SK-N-SH treated with all-trans-retinoic acid at 6 μM for 48 hours (cell line): ENCODE measurements at regions not wholly inside any gene's neighbourhood (a gene's known extent, or its start where the extent isn't known, plus 50 kb on each side); places are given as distances from the start of the nearest gene placed in this dataset.
"Not testable (repeated sequence)": the region's sequence is repeated elsewhere in the genome, so short reads cannot be mapped to it uniquely, and the experiment has no call there.

Experiments
- ATAC-seq: fragments of 200-7000 bp; cut with Tn5 transposase; 3 replicates; pipeline ENCODE4 v1.9.1; 2020; ENCODE audit warnings: mild to moderate bottlenecking, moderate library complexity
- ARNTL ChIP-seq: fragments of 450-650 bp; formaldehyde crosslinking; IDR thresholded peaks from 2 replicates; pipeline ENCODE4 v1.5.0; 2020; ENCODE audit warnings: low read depth, mild to moderate bottlenecking, moderate library complexity, borderline replicate concordance
- BACH2 ChIP-seq: fragments of 250-450 bp; sonication (Bioruptor Pico); IDR thresholded peaks from 2 replicates; pipeline ENCODE4 v1.9.0; 2021; ENCODE audit warnings: mild to moderate bottlenecking, borderline replicate concordance
- CSDC2 ChIP-seq: fragments of 250-450 bp; sonication (Bioruptor Pico); IDR thresholded peaks from 2 replicates; pipeline ENCODE4 v1.5.0; 2020; ENCODE audit warnings: mild to moderate bottlenecking, moderate library complexity
- ESRRG ChIP-seq: fragments of 250-450 bp; sonication (Bioruptor Pico); IDR thresholded peaks from 2 replicates; pipeline ENCODE4 v1.6.1; 2021; ENCODE audit warnings: mild to moderate bottlenecking
- GLIS3 ChIP-seq: fragments of 250-450 bp; sonication (Bioruptor Pico); IDR thresholded peaks from 2 replicates; pipeline ENCODE4 v1.5.0; 2020; ENCODE audit warnings: mild to moderate bottlenecking, moderate library complexity
- ISL1 ChIP-seq: fragments of 250-450 bp; sonication (Bioruptor Pico); IDR thresholded peaks from 2 replicates; pipeline ENCODE4 v2.1.2; 2022; ENCODE audit warnings: mild to moderate bottlenecking, moderate library complexity
- PPARA ChIP-seq: fragments of 250-450 bp; sonication (Bioruptor Pico); IDR thresholded peaks from 2 replicates; pipeline ENCODE4 v1.5.0; 2020; ENCODE audit warnings: mild to moderate bottlenecking, borderline replicate concordance
- RARB ChIP-seq: fragments of 250-450 bp; sonication (Bioruptor Pico); IDR thresholded peaks from 2 replicates; pipeline ENCODE4 v1.8.0; 2021; ENCODE audit warnings: mild to moderate bottlenecking, moderate library complexity
- SNAI2 ChIP-seq: fragments of 250-450 bp; sonication (Bioruptor Pico); IDR thresholded peaks from 2 replicates; pipeline ENCODE4 v1.5.0; 2020; ENCODE audit warnings: mild to moderate bottlenecking, moderate library complexity
- TCF4 ChIP-seq: fragments of 250-450 bp; sonication (Bioruptor Pico); IDR thresholded peaks from 2 replicates; pipeline ENCODE4 v1.8.0; 2021; ENCODE audit warnings: mild to moderate bottlenecking, moderate library complexity, borderline replicate concordance
- ZC3H10 ChIP-seq: fragments of 250-450 bp; sonication (Bioruptor Pico); IDR thresholded peaks from 2 replicates; pipeline ENCODE4 v1.5.1; 2021; ENCODE audit warnings: mild to moderate bottlenecking, moderate library complexity
- ZFP30 ChIP-seq: fragments of 450-650 bp; formaldehyde crosslinking; IDR thresholded peaks from 2 replicates; pipeline ENCODE4 v1.5.0; 2022; ENCODE audit warnings: mild to moderate bottlenecking, moderate library complexity
- ZNF70 ChIP-seq: fragments of 450-650 bp; formaldehyde crosslinking; IDR thresholded peaks from 2 replicates; pipeline ENCODE4 v1.5.0; 2020; ENCODE audit warnings: mild to moderate bottlenecking, moderate library complexity
- TF ChIP-seq, protein P1 (sequence below): fragments of 250-450 bp; sonication (Bioruptor Pico); IDR thresholded peaks from 2 replicates; pipeline ENCODE4 v1.5.0; 2020; ENCODE audit warnings: mild to moderate bottlenecking, moderate library complexity
- TF ChIP-seq, protein P2 (sequence below): fragments of 250-450 bp; sonication (Bioruptor Pico); IDR thresholded peaks from 2 replicates; pipeline ENCODE4 v1.5.1; 2020; ENCODE audit warnings: low read depth, mild to moderate bottlenecking, moderate library complexity
- TF ChIP-seq, protein P3 (sequence below): fragments of 250-450 bp; sonication (Bioruptor Pico); IDR thresholded peaks from 2 replicates; pipeline ENCODE4 v1.8.0; 2021; ENCODE audit warnings: low read depth, mild to moderate bottlenecking, moderate library complexity, borderline replicate concordance
- TF ChIP-seq, protein P4 (sequence below): fragments of 250-450 bp; sonication (Bioruptor Pico); IDR thresholded peaks from 2 replicates; pipeline ENCODE4 v1.8.0; 2020; ENCODE audit warnings: mild to moderate bottlenecking, moderate library complexity, borderline replicate concordance

DNA sequence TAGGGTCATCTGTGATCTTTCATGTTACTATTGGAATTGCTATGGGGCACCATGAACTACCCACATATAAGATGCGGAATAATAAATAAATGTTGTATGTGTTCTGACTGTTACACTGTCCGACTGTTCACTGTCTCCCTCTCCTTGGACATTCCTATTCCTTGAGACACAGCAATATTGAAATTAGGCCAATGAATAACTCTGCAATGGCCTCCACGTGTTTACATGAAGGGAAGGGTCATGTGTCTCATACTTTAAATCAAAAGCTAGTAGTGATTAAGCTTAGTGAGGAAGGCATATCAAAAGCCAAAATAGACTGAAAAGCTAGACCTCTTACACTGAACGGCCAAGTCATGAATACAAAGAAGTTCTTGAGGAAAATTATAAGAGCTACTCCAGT lies 751.3 kb downstream of the SOCS6 start:
- TF ChIP-seq, protein P1, sequence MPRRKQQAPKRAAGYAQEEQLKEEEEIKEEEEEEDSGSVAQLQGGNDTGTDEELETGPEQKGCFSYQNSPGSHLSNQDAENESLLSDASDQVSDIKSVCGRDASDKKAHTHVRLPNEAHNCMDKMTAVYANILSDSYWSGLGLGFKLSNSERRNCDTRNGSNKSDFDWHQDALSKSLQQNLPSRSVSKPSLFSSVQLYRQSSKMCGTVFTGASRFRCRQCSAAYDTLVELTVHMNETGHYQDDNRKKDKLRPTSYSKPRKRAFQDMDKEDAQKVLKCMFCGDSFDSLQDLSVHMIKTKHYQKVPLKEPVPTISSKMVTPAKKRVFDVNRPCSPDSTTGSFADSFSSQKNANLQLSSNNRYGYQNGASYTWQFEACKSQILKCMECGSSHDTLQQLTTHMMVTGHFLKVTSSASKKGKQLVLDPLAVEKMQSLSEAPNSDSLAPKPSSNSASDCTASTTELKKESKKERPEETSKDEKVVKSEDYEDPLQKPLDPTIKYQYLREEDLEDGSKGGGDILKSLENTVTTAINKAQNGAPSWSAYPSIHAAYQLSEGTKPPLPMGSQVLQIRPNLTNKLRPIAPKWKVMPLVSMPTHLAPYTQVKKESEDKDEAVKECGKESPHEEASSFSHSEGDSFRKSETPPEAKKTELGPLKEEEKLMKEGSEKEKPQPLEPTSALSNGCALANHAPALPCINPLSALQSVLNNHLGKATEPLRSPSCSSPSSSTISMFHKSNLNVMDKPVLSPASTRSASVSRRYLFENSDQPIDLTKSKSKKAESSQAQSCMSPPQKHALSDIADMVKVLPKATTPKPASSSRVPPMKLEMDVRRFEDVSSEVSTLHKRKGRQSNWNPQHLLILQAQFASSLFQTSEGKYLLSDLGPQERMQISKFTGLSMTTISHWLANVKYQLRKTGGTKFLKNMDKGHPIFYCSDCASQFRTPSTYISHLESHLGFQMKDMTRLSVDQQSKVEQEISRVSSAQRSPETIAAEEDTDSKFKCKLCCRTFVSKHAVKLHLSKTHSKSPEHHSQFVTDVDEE, result no peak
- TF ChIP-seq ZNF70 (no peak), ZFP30 (no peak), GLIS3 (no peak)

DNA sequence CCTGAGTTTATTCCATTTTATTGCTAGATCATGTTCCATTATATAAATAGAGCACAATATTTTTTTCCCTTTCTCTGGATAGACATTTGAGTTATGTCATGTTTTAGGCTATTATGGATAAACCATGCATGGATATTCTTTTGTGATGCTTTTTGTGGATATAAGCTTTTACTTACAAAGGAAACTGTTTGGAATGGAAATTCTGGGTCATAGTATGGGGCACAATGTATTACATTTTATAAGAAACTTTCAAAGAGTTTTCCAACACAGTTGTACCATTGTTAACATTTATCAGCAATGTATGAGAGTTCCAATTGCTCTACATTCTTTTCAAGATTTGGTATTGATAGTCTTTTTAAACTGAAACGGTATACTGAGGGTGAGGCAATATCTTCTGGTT lies 749.4 kb downstream of the SOCS6 start:
- no peak for ATAC-seq

More for the DNA sequence above, 751.3 kb downstream of the SOCS6 start:
- no peak for ATAC-seq

DNA sequence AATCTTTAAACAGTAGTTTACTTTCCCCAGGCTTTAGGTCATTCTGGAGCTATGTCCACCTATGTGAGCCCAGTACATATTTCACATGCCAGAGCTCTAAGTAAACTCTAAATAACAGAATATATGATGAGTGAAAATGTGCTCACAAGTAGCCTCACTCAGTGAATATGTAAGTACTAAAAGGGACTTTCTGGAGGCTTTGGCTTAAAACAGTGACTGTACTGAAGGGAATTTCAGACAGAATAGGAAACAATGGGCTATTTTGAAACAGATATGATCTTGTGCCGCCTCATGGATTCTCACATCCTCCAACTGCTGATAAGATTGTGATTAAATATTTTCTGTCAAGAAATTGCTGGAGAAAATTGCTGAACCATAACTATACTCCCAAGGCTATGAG lies 747.9 kb downstream of the SOCS6 start:
- peak; percentile 93 for ATAC-seq
- TF ChIP-seq, protein P2, sequence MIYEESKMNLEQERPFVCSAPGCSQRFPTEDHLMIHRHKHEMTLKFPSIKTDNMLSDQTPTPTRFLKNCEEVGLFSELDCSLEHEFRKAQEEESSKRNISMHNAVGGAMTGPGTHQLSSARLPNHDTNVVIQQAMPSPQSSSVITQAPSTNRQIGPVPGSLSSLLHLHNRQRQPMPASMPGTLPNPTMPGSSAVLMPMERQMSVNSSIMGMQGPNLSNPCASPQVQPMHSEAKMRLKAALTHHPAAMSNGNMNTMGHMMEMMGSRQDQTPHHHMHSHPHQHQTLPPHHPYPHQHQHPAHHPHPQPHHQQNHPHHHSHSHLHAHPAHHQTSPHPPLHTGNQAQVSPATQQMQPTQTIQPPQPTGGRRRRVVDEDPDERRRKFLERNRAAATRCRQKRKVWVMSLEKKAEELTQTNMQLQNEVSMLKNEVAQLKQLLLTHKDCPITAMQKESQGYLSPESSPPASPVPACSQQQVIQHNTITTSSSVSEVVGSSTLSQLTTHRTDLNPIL, result 0 out of 2 replicates have a peak, but pooled peaks have one; percentile 52
- TF ChIP-seq GLIS3 (no peak), ZC3H10 (no peak), PPARA (CRISPR knock-in tag) (no peak), ARNTL (CRISPR knock-in tag) (no peak), ISL1 (peak; percentile 75)

More for the DNA sequence above, 749.4 kb downstream of the SOCS6 start:
- TF ChIP-seq ZFP30 (no peak), ISL1 (no peak), ZC3H10 (no peak)

DNA sequence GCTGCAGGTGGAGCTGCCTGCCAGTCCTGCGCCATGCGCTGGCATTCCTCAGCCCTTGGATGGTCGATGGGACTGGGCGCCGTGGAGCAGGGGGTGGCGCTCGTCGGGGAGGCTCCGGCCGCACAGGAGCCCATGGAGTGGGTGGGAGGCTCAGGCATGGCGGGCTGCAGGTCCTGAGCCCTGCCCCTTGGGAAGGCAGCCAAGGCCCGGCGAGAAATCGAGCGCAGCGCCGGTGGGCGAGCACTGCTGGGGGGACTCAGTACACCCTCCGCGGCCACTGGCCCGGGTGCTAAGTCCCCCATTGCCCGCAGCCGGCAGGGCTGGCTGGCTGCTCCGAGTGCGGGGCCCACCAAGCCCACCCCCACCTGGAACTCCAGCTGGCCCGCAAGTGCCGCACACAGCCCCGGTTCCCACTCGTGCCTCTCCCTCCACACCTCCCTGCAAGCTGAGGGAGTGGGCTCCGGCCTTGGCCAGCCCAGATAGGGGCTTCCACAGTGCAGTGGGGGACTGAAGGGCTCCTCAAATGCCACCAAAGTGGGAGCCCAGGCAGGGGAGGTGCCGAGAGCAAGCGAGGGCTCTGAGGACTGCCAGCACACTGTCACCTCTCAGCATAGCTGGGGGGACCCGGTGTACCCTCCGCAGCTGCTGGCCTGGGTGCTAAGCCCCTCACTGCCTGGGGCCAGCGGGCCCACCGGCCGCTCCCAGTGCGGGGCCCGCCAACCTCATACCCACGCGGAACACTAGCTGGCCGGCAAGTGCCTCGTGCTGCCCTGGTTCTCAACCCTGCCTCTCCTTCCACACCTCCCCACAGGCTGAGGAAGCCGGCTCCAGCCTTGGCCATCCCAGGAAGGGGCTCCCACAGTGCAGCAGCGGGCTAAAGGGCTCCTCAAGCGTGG lies 742.7 kb downstream of the SOCS6 start:
- ATAC-seq, result not testable (repeated sequence)

DNA sequence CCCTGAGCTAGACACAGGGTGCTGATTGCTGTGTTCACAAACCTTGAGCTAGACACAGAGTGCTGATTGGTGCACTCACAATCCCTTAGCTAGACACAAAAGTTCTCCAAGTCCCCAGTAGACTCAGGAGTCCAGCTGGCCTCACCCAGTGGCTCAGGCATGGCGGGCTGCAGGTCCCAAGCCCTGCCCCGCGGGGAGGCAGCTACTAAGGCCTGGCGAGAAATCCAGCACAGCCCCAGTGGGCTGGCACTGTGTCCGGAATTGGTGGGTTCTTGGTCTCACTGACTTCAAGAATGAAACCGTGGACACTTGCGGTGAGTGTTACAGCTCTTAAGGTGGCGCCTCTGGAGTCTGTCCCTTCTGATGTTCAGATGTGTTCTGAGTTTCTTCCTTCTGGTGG lies 741.2 kb downstream of the SOCS6 start:
- ATAC-seq, result not testable (repeated sequence)

DNA sequence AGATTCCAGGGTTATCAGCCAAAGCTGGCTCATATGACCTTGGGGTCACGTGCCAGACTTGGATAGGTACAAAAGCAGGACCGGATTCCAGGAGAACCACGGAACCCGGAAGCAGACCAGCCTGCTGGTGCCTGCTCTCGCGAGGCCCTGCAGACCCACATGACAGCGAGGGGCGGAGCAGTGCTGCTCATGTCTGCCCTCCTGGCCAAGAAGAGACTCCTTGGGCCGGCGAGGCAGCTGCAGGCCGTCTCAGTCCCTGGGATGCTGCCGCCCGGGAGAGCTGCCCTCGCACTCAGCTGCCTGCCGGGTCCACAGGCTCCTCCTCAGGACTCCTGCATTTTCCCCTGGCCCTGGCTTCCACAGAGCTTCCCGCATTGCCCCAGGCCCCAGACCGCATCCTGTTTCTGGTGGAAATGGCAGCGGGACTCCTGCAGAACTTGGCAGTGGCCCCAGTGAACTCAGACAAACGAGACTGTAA lies 739.5 kb downstream of the SOCS6 start:
- peak; percentile 65; the same call in 2 of the 3 replicates for ATAC-seq
- peak; percentile 29; the same call in 1 of the 2 replicates for TF ChIP-seq TCF4 (CRISPR knock-in tag)
- no peak for TF ChIP-seq CSDC2 (CRISPR knock-in tag)
- TF ChIP-seq, all 23 proteins: peak for 1

DNA sequence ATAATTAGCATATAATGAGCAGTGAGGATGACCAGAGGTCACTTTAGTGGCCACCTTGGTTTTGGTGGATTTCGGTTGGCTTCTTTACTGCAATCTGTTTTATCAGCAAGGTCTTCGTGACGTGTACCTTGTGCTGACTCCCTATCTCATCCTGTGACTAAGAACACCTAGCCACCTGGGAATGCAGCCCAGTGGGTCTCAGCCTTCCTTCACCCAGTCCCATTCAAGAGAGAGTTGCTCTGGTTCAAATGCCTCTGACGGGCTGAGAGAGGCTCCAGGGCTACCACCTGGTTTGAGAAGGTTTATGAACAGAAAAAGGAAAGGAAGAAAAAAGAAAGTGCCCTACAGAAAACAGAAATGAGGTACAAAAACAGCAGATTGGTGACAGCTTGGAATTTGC lies 738.7 kb downstream of the SOCS6 start:
- ATAC-seq, result no peak
- TF ChIP-seq ISL1 (no peak), ZFP30 (no peak), ZC3H10 (no peak), BACH2 (CRISPR knock-in tag) (no peak), TCF4 (CRISPR knock-in tag) (no peak), ARNTL (CRISPR knock-in tag) (no peak), RARB (no peak), ESRRG (CRISPR knock-in tag) (no peak), PPARA (CRISPR knock-in tag) (no peak), ZNF70 (no peak), SNAI2 (no peak)
- TF ChIP-seq, protein P1, result no peak
- TF ChIP-seq, protein P3, sequence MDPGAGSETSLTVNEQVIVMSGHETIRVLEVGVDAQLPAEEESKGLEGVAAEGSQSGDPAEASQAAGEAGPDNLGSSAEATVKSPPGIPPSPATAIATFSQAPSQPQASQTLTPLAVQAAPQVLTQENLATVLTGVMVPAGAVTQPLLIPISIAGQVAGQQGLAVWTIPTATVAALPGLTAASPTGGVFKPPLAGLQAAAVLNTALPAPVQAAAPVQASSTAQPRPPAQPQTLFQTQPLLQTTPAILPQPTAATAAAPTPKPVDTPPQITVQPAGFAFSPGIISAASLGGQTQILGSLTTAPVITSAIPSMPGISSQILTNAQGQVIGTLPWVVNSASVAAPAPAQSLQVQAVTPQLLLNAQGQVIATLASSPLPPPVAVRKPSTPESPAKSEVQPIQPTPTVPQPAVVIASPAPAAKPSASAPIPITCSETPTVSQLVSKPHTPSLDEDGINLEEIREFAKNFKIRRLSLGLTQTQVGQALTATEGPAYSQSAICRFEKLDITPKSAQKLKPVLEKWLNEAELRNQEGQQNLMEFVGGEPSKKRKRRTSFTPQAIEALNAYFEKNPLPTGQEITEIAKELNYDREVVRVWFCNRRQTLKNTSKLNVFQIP (CRISPR knock-in tag), result no peak
- TF ChIP-seq, protein P4, sequence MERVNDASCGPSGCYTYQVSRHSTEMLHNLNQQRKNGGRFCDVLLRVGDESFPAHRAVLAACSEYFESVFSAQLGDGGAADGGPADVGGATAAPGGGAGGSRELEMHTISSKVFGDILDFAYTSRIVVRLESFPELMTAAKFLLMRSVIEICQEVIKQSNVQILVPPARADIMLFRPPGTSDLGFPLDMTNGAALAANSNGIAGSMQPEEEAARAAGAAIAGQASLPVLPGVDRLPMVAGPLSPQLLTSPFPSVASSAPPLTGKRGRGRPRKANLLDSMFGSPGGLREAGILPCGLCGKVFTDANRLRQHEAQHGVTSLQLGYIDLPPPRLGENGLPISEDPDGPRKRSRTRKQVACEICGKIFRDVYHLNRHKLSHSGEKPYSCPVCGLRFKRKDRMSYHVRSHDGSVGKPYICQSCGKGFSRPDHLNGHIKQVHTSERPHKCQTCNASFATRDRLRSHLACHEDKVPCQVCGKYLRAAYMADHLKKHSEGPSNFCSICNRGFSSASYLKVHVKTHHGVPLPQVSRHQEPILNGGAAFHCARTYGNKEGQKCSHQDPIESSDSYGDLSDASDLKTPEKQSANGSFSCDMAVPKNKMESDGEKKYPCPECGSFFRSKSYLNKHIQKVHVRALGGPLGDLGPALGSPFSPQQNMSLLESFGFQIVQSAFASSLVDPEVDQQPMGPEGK (CRISPR knock-in tag), result no peak
- TF ChIP-seq, protein P2, result no peak
